Ishikawa (cell line): ENCODE measurements at regions not wholly inside any gene's neighbourhood (a gene's known extent, or its start where the extent isn't known, plus 50 kb on each side); places are given as distances from the start of the nearest gene placed in this dataset.

Experiments
- CEBPB ChIP-seq: IDR thresholded peaks from 2 replicates; pipeline ENCODE4 v1.6.1; 2012
- CREB1 ChIP-seq: IDR thresholded peaks from 2 replicates; pipeline ENCODE4 v1.6.1; 2012; ENCODE audit warnings: low read depth
- EGR1 ChIP-seq: IDR thresholded peaks from 2 replicates; pipeline ENCODE4 v1.6.1; 2012
- EP300 ChIP-seq: IDR thresholded peaks from 2 replicates; pipeline ENCODE4 v1.6.1; 2012; ENCODE audit warnings: borderline replicate concordance
- FOXM1 ChIP-seq: IDR thresholded peaks from 2 replicates; pipeline ENCODE4 v1.6.1; 2012; ENCODE audit warnings: low read depth, borderline replicate concordance
- NFIC ChIP-seq: IDR thresholded peaks from 2 replicates; pipeline ENCODE4 v1.6.1; 2012
- RAD21 ChIP-seq: IDR thresholded peaks from 2 replicates; pipeline ENCODE4 v1.6.1; 2012; ENCODE audit warnings: low read depth
- TAF1 ChIP-seq: IDR thresholded peaks from 2 replicates; pipeline ENCODE4 v1.6.1; 2012; ENCODE audit warnings: low read depth, mild to moderate bottlenecking
- TCF12 ChIP-seq: IDR thresholded peaks from 2 replicates; pipeline ENCODE4 v1.6.1; 2012; ENCODE audit warnings: low read depth
- TEAD4 ChIP-seq: IDR thresholded peaks from 2 replicates; pipeline ENCODE4 v1.6.1; 2012
- YY1 ChIP-seq: IDR thresholded peaks from 2 replicates; pipeline ENCODE4 v1.6.1; 2012; ENCODE audit warnings: low read depth
- ZBTB7A ChIP-seq: IDR thresholded peaks from 2 replicates; pipeline ENCODE4 v1.6.1; 2012; ENCODE audit warnings: low read depth
- TF ChIP-seq, protein P1 (sequence below): IDR thresholded peaks from 2 replicates; pipeline ENCODE4 v1.6.1; 2012; ENCODE audit warnings: low read depth, mild to moderate bottlenecking
- TF ChIP-seq, protein P2 (sequence below): IDR thresholded peaks from 2 replicates; pipeline ENCODE4 v1.6.1; 2012
- TF ChIP-seq, protein P3 (sequence below): IDR thresholded peaks from 2 replicates; pipeline ENCODE4 v1.6.1; 2012

DNA sequence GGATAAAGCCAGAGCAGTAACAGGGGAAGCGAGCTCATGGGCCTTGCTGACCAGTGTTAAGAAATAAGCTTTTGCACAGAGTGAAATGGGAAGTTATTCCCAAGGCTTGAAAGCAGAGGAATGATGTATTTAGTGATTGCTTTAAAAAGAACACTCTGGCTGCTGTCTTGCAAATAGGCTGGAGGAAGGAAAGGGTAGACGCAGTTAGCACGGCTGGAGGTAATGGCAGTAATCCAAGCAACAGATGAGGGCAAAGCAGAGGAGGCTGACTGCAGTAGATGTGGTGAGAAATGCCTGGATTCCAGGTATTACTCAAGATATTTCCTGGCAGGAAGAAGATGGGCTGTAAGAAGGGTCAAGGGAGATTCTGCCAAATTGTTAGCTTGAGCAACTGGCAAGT, 1342.3 kb upstream of the AGA start:
- TF ChIP-seq YY1 (no peak), EP300 (no peak), TAF1 (no peak), CEBPB (no peak), FOXM1 (no peak), EGR1 (no peak), CREB1 (no peak), NFIC (no peak), TCF12 (no peak), RAD21 (no peak), ZBTB7A (no peak), TEAD4 (no peak)
- TF ChIP-seq, protein P1, sequence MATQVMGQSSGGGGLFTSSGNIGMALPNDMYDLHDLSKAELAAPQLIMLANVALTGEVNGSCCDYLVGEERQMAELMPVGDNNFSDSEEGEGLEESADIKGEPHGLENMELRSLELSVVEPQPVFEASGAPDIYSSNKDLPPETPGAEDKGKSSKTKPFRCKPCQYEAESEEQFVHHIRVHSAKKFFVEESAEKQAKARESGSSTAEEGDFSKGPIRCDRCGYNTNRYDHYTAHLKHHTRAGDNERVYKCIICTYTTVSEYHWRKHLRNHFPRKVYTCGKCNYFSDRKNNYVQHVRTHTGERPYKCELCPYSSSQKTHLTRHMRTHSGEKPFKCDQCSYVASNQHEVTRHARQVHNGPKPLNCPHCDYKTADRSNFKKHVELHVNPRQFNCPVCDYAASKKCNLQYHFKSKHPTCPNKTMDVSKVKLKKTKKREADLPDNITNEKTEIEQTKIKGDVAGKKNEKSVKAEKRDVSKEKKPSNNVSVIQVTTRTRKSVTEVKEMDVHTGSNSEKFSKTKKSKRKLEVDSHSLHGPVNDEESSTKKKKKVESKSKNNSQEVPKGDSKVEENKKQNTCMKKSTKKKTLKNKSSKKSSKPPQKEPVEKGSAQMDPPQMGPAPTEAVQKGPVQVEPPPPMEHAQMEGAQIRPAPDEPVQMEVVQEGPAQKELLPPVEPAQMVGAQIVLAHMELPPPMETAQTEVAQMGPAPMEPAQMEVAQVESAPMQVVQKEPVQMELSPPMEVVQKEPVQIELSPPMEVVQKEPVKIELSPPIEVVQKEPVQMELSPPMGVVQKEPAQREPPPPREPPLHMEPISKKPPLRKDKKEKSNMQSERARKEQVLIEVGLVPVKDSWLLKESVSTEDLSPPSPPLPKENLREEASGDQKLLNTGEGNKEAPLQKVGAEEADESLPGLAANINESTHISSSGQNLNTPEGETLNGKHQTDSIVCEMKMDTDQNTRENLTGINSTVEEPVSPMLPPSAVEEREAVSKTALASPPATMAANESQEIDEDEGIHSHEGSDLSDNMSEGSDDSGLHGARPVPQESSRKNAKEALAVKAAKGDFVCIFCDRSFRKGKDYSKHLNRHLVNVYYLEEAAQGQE: no peak
- TF ChIP-seq, protein P2, sequence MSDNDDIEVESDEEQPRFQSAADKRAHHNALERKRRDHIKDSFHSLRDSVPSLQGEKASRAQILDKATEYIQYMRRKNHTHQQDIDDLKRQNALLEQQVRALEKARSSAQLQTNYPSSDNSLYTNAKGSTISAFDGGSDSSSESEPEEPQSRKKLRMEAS: no peak
- TF ChIP-seq, protein P3, sequence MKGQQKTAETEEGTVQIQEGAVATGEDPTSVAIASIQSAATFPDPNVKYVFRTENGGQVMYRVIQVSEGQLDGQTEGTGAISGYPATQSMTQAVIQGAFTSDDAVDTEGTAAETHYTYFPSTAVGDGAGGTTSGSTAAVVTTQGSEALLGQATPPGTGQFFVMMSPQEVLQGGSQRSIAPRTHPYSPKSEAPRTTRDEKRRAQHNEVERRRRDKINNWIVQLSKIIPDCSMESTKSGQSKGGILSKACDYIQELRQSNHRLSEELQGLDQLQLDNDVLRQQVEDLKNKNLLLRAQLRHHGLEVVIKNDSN: no peak

DNA sequence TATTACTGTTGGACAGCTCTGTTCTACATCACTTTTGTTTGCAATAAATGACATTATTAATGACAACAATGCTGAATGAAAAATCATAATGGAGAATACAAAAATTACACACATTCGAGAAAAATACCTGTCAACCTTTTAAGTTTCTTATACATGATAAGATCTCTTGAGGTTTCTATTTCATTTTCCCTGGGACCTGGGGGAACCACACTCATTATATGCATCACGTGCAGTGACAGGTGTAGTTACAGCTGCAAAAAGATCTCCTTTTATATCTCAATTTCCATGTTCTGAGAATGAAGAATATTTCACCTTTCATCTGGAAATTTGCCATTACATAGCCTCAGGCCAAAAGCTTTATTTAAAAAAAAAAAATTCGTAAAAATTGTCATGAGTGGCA, 1347.0 kb upstream of the AGA start:
- TF ChIP-seq, protein P1: no peak
- no peak for TF ChIP-seq ZBTB7A

DNA sequence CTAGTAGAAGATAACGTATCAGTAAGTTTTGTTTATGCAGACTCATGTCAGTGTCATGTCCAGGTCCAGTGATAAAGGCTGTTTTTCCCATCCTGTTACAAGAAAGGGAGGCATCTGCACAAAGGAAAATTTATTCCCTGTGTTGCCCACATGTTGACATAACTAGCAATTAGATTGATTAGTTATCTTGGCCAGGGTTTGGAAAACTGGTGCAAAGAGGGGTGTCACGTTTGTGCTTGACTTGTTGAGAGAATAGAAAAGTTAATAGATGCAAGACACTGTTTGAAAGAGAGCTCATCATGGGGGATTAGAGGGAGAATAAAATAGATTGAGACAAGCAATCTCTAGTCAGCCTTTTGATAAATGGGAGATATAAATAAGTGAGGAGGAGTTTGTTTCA, 1357.0 kb upstream of the AGA start:
- TF ChIP-seq, protein P3: no peak
- TF ChIP-seq ZBTB7A (no peak), TAF1 (no peak), RAD21 (no peak), FOXM1 (no peak), YY1 (no peak), CREB1 (no peak), TCF12 (no peak), NFIC (no peak), EP300 (no peak), CEBPB (no peak), TEAD4 (no peak), EGR1 (no peak)
- TF ChIP-seq, protein P2: no peak
- TF ChIP-seq, protein P1: no peak

DNA sequence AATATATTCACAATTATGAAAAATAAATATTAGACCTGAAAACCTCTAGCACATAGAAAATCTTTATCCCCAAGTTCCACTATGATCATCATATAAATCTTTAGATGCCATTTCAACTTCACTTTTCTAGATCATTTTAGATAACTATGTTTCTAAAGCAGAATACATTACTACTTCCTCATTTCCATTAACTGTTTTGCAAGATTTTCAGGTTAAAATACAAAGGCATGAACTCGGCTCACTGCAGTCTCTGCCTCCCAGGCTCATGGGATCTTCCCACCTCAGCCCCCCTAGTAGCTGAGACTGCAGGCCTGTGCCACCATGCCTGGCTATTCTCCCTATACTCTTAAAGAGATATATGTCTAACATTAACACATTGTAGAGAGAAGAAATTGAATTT, 1365.9 kb upstream of the AGA start:
- TF ChIP-seq, protein P3: no peak
- TF ChIP-seq TEAD4: no peak
- no peak for TF ChIP-seq ZBTB7A
- TF ChIP-seq TAF1: no peak
- no peak for TF ChIP-seq FOXM1
- TF ChIP-seq, protein P1: no peak
- no peak for TF ChIP-seq CEBPB
- TF ChIP-seq CREB1: no peak
- no peak for TF ChIP-seq YY1
